SK-N-SH treated with all-trans-retinoic acid at 6 μM for 48 hours (cell line): ENCODE measurements at regions not wholly inside any gene's neighbourhood (a gene's known extent, or its start where the extent isn't known, plus 50 kb on each side); places are given as distances from the start of the nearest gene placed in this dataset.

Source experiments
- GLIS3 ChIP-seq: fragments of 250-450 bp; sonication (Bioruptor Pico); IDR thresholded peaks from 2 replicates; pipeline ENCODE4 v1.5.0; 2020; ENCODE audit warnings: mild to moderate bottlenecking, moderate library complexity
- TCF4 ChIP-seq: fragments of 250-450 bp; sonication (Bioruptor Pico); IDR thresholded peaks from 2 replicates; pipeline ENCODE4 v1.8.0; 2021; ENCODE audit warnings: mild to moderate bottlenecking, moderate library complexity, borderline replicate concordance
- ZFP3 ChIP-seq: fragments of 250-450 bp; sonication (Bioruptor Pico); IDR thresholded peaks from 2 replicates; pipeline ENCODE4 v1.5.0; 2020; ENCODE audit warnings: mild to moderate bottlenecking, moderate library complexity

GRCh38 chr6:113642001-113642713 lies 215.0 kb upstream of the MARCKS start:
- no peak for TF ChIP-seq ZFP3 (CRISPR knock-in tag)
- no peak for TF ChIP-seq TCF4 (CRISPR knock-in tag)
- no peak for TF ChIP-seq GLIS3
